ENCODE measurements at regions not wholly inside any gene's neighbourhood (a gene's known extent, or its start where the extent isn't known, plus 50 kb on each side); places are given as distances from the start of the nearest gene placed in this dataset.

- Histone ChIP-seq H3K27me3 (no peaks in the 10 kb centered on the region), H3K27ac (no peak overlapping the region), H3K4me1 (no peaks in the 10 kb centered on the region), H3K36me3 (no peaks in the 10 kb centered on the region), H3K9me3 (no peaks in the 10 kb centered on the region), H3K4me3 (no peak overlapping the region)
- no peak for TF ChIP-seq CTCF (IDR thresholded peaks at IDR 0.05)
- intact Hi-C loops (cut with DNase I; ENCODE audit: low total_unique reads), result no loop called here
- DNase-seq, result peak in 1 of 2 donors; percentile 79
Measured at GRCh38 chr17:68697850-68698361, 96.7 kb upstream of the FAM20A start.

GRCh38 chr17:68695659-68696058 is 94.5 kb upstream of the FAM20A start:
- no peak for TF ChIP-seq CTCF (IDR thresholded peaks at IDR 0.05)
- no peak overlapping the region for H3K4me3 ChIP-seq
- H3K27ac ChIP-seq, result no peak overlapping the region
- no peak for DNase-seq
- H3K4me1 ChIP-seq, result no peaks in the 10 kb centered on the region
- H3K27me3 ChIP-seq, result no peaks in the 10 kb centered on the region
- no peaks in the 10 kb centered on the region for H3K9me3 ChIP-seq
- intact Hi-C loops (cut with DNase I; ENCODE audit: low total_unique reads), result no loop called here
- H3K36me3 ChIP-seq, result no peaks in the 10 kb centered on the region

DNA sequence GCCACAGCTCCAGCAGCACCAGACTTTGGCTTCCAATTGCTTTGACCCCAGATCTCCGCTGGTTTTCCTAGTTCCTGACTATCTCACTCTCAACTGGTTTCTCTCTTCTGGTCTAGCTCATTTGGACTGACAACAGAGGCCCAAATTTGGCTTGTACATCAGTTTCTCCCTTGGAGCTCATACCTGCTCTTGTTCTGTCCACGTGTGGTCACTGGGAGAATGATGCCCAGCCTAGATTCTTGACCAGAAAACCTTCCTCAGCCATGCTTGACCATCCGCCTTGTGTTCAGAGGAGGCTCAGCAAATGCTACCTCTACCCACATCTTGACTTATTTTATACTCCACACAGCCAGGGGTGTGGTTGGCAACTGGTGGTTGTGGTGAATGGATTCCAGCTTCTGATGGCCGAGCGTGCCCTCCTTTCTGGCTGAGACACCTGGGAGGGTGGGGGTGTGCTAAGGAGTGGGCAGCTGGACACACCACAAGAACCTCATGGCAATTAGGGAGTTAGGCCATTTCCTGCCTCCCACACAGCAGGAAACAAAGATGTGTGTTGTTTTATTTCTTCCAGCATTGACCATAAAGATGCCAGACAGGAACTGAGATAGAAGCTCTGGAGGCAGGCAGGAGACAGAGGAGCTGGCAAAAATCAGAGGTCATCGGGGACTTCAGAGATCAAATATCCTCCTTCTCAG is 93.8 kb upstream of the FAM20A start:
- Histone ChIP-seq H3K27me3 (no peaks in the 10 kb centered on the region), H3K36me3 (no peaks in the 10 kb centered on the region), H3K4me1 (no peaks in the 10 kb centered on the region), H3K9me3 (no peaks in the 10 kb centered on the region), H3K27ac (no peak overlapping the region), H3K4me3 (no peak overlapping the region)
- intact Hi-C loops (cut with DNase I; ENCODE audit: low total_unique reads), result no loop called here
- DNase-seq, result no peak
- TF ChIP-seq CTCF (IDR thresholded peaks at IDR 0.05), result no peak

GRCh38 chr17:68693896-68694295 is 92.7 kb upstream of the FAM20A start:
- H3K27ac ChIP-seq, result no peak overlapping the region
- no peaks in the 10 kb centered on the region for H3K36me3 ChIP-seq
- no peaks in the 10 kb centered on the region for H3K4me1 ChIP-seq
- no peaks in the 10 kb centered on the region for H3K27me3 ChIP-seq
- H3K4me3 ChIP-seq, result no peak overlapping the region
- DNase-seq, result no peak
- TF ChIP-seq CTCF (IDR thresholded peaks at IDR 0.05), result no peak
- H3K9me3 ChIP-seq, result no peaks in the 10 kb centered on the region
- intact Hi-C loops (cut with DNase I; ENCODE audit: low total_unique reads), result no loop called here

GRCh38 chr17:68693466-68693865 is 92.3 kb upstream of the FAM20A start:
- no peak overlapping the region for H3K27ac ChIP-seq
- no peaks in the 10 kb centered on the region for H3K27me3 ChIP-seq
- no peak for DNase-seq
- H3K4me3 ChIP-seq, result no peak overlapping the region
- no peaks in the 10 kb centered on the region for H3K9me3 ChIP-seq
- H3K36me3 ChIP-seq, result no peaks in the 10 kb centered on the region
- intact Hi-C loops (cut with DNase I; ENCODE audit: low total_unique reads), result no loop called here
- no peak for TF ChIP-seq CTCF (IDR thresholded peaks at IDR 0.05)
- no peaks in the 10 kb centered on the region for H3K4me1 ChIP-seq

Measured in tibial artery (tissue), 4 donors.